ENCODE measurements at regions not wholly inside any gene's neighbourhood (a gene's known extent, or its start where the extent isn't known, plus 50 kb on each side); places are given as distances from the start of the nearest gene placed in this dataset.

- TF ChIP-seq CTCF (conservative IDR thresholded peaks at IDR 0.05) = no peak
- Mint-ChIP-seq H3K27me3 (ENCODE audit: low read depth) (no peaks in the 10 kb centered on the region), H3K4me3 (no peak overlapping the region), H3K4me1 (peaks cover 4% of the 10 kb centered on the region), H3K9me3 (peaks cover 3% of the 10 kb centered on the region), H3K27ac (ENCODE audit: unreplicated experiment) (no peak overlapping the region), H3K36me3 (ENCODE audit: low read depth) (no peaks in the 10 kb centered on the region)
- DNase-seq (ENCODE audit: low read depth, low spot score) = no peak
Observed at GRCh38 chr21:35268817-35269216, 219.7 kb upstream of the RUNX1 start.

GRCh38 chr21:35268261-35268660 is 219.2 kb upstream of the RUNX1 start:
- Mint-ChIP-seq H3K27ac (ENCODE audit: unreplicated experiment) (no peak overlapping the region), H3K27me3 (ENCODE audit: low read depth) (no peaks in the 10 kb centered on the region), H3K9me3 (peaks cover 3% of the 10 kb centered on the region), H3K36me3 (ENCODE audit: low read depth) (no peaks in the 10 kb centered on the region), H3K4me1 (peaks cover 1% of the 10 kb centered on the region), H3K4me3 (no peak overlapping the region)
- TF ChIP-seq CTCF (conservative IDR thresholded peaks at IDR 0.05) = no peak
- DNase-seq (ENCODE audit: low read depth, low spot score) = no peak

GRCh38 chr21:35266546-35266945 is 217.4 kb upstream of the RUNX1 start:
- no peak overlapping the region for H3K4me3 Mint-ChIP-seq
- H3K4me1 Mint-ChIP-seq = no peaks in the 10 kb centered on the region
- no peaks in the 10 kb centered on the region for H3K36me3 Mint-ChIP-seq (ENCODE audit: low read depth)
- TF ChIP-seq CTCF (conservative IDR thresholded peaks at IDR 0.05) = no peak
- H3K9me3 Mint-ChIP-seq = peaks cover 3% of the 10 kb centered on the region
- DNase-seq (ENCODE audit: low read depth, low spot score) = no peak
- H3K27me3 Mint-ChIP-seq (ENCODE audit: low read depth) = no peaks in the 10 kb centered on the region
- H3K27ac Mint-ChIP-seq (ENCODE audit: unreplicated experiment) = no peak overlapping the region

- no peak overlapping the region for H3K27ac Mint-ChIP-seq (ENCODE audit: unreplicated experiment)
- H3K36me3 Mint-ChIP-seq (ENCODE audit: low read depth) = no peaks in the 10 kb centered on the region
- no peak overlapping the region for H3K4me3 Mint-ChIP-seq
- H3K27me3 Mint-ChIP-seq (ENCODE audit: low read depth) = no peaks in the 10 kb centered on the region
- DNase-seq (ENCODE audit: low read depth, low spot score) = no peak
- H3K4me1 Mint-ChIP-seq = no peaks in the 10 kb centered on the region
- peaks cover 3% of the 10 kb centered on the region for H3K9me3 Mint-ChIP-seq
- TF ChIP-seq CTCF (conservative IDR thresholded peaks at IDR 0.05) = no peak
Observed at GRCh38 chr21:35265170-35265877, 216.2 kb upstream of the RUNX1 start.

GRCh38 chr21:35259457-35259856 is 210.4 kb upstream of the RUNX1 start:
- Mint-ChIP-seq H3K36me3 (ENCODE audit: low read depth) (no peaks in the 10 kb centered on the region), H3K27me3 (ENCODE audit: low read depth) (no peaks in the 10 kb centered on the region), H3K4me1 (peaks cover 8% of the 10 kb centered on the region), H3K27ac (ENCODE audit: unreplicated experiment) (no peak overlapping the region), H3K4me3 (no peak overlapping the region), H3K9me3 (no peaks in the 10 kb centered on the region)
- no peak for TF ChIP-seq CTCF (conservative IDR thresholded peaks at IDR 0.05)
- no peak for DNase-seq (ENCODE audit: low read depth, low spot score)
